GM12873 (cell line): ENCODE measurements at regions not wholly inside any gene's neighbourhood (a gene's known extent, or its start where the extent isn't known, plus 50 kb on each side); places are given as distances from the start of the nearest gene placed in this dataset.

ENCODE experiments used
- CTCF ChIP-seq: IDR thresholded peaks from 2 replicates; pipeline ENCODE4 v1.5.1; 2012; ENCODE audit warnings: low read depth, mild to moderate bottlenecking, moderate library complexity, low read length, control low read depth; ENCODE audit not compliant: insufficient read depth; ENCODE audit errors: missing control alignments

- TF ChIP-seq CTCF, result no peak
These were observed 93.5 kb upstream of the CAMK1G start for GRCh38 chr1:209490013-209490412.

GRCh38 chr1:209491031-209491430 lies 92.5 kb upstream of the CAMK1G start:
- no peak for TF ChIP-seq CTCF

GRCh38 chr1:209491496-209491895 lies 92.0 kb upstream of the CAMK1G start:
- TF ChIP-seq CTCF, result no peak

GRCh38 chr1:209491897-209492296 lies 91.6 kb upstream of the CAMK1G start:
- TF ChIP-seq CTCF, result no peak

GRCh38 chr1:209493559-209493958 lies 90.0 kb upstream of the CAMK1G start:
- TF ChIP-seq CTCF, result no peak

GRCh38 chr1:209497729-209498128 lies 85.8 kb upstream of the CAMK1G start:
- no peak for TF ChIP-seq CTCF

- no peak for TF ChIP-seq CTCF
These were observed 82.5 kb upstream of the CAMK1G start for GRCh38 chr1:209500993-209501392.
